Lung (tissue), 11 donors: ENCODE measurements at regions not wholly inside any gene's neighbourhood (a gene's known extent, or its start where the extent isn't known, plus 50 kb on each side); places are given as distances from the start of the nearest gene placed in this dataset.

Experiments
- ATAC-seq: fragments of 200-7000 bp; cut with Tn5 transposase; one replicate; pipeline ENCODE4 v1.9.1; 2020; ENCODE audit warnings: moderate number of reproducible peaks; ENCODE audit not compliant: insufficient read depth, low FRiP score
- DNase-seq, 3 donors: peaks; one replicate each; pipeline ENCODE4 v3.0.0-alpha.2; 2013 to 2017
- H3K27ac ChIP-seq, 2 donors: one replicate each; pipeline ENCODE4 v1.5.1; 2013; ENCODE audit warnings: mild to moderate bottlenecking in 2 of 2, moderate library complexity in 2 of 2, control low read depth in 1 of 2, inconsistent platforms in 1 of 2, low read depth in 1 of 2, low read length in 1 of 2
- H3K27me3 ChIP-seq, 3 donors: one replicate each; pipeline ENCODE4 v1.5.1; 2013; ENCODE audit warnings: low read length in 2 of 3; ENCODE audit not compliant: control insufficient read depth in 3 of 3, insufficient read depth in 3 of 3
- H3K36me3 ChIP-seq, 4 donors: one replicate each; pipeline ENCODE4 v1.5.1; 2013; ENCODE audit warnings: low read length in 4 of 4, mild to moderate bottlenecking in 1 of 4, moderate library complexity in 1 of 4; ENCODE audit not compliant: control insufficient read depth in 4 of 4, insufficient read depth in 4 of 4
- H3K4me1 ChIP-seq, 5 donors: one replicate each; pipeline ENCODE4 v1.5.1; 2013; ENCODE audit warnings: low read length in 5 of 5, mild to moderate bottlenecking in 2 of 5, moderate library complexity in 1 of 5; ENCODE audit not compliant: control insufficient read depth in 5 of 5, insufficient read depth in 5 of 5
- H3K4me3 ChIP-seq: one replicate; pipeline ENCODE4 v1.5.1; 2013; ENCODE audit warnings: mild to moderate bottlenecking, control low read depth, moderate library complexity
- H3K9ac ChIP-seq, 2 donors: one replicate each; pipeline ENCODE4 v1.5.1; 2013; ENCODE audit warnings: low read length in 2 of 2, control low read depth in 1 of 2; ENCODE audit not compliant: insufficient read depth in 1 of 2
- H3K9me3 ChIP-seq, 4 donors: one replicate each; pipeline ENCODE4 v1.5.1; 2013; ENCODE audit warnings: low read length in 3 of 4, mild to moderate bottlenecking in 1 of 4, moderate library complexity in 1 of 4; ENCODE audit not compliant: control insufficient read depth in 4 of 4, insufficient read depth in 3 of 4
- CTCF ChIP-seq: IDR thresholded peaks from 2 replicates; pipeline ENCODE4 v1.5.1; 2012; ENCODE audit warnings: mild to moderate bottlenecking; ENCODE audit errors: control extremely low read depth, extremely low read depth
- WGBS, 2 donors: extraction: QIAGEN DNeasy Blood & Tissue Kit; methylation state at CpG; one replicate each; pipeline ENCODE4 v1.1.7; 2013; 5-methylcytosine and 5-hydroxymethylcytosine counted together
- donor health status: control.
- donor health status: control.
- donor health status: Bipolar disorder and iron deficiency.
- donor health status: healthy.
- donor health status: DM: yes; HTN: yes; CAD: no.

DNA sequence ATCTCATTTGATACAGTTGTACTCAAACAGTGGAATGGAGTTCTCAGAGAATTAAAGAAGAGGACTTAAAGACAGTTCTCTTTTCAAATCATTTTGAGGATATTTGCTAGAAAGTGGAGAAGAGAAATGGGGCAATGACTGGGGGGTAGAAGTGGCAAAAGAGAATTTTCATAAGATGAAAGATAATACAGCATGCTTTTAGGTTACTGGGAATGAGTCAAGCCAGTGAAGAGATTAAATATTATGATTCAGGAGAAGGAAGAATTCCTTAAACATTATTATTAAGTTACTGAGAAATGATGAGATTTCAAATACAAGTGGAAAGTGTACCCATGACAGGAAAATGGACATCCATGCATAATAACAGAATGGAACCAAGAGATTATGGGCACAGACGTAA, 219.0 kb upstream of the DKK2 start:
- DNase-seq (no peak), ATAC-seq (no peak)
- no peaks in the 10 kb centered on the region for H3K9me3 ChIP-seq
- no peak overlapping the region for H3K4me3 ChIP-seq
- no peaks in the 10 kb centered on the region for H3K36me3 ChIP-seq
- H3K27ac ChIP-seq, result no peak overlapping the region
- no peak overlapping the region for H3K9ac ChIP-seq
- no peak for TF ChIP-seq CTCF
- 78 to 86% methylated on average over 1 of the region's 1 CpG for WGBS, 2 donors
- H3K4me1 ChIP-seq, result no peaks in the 10 kb centered on the region
- no peaks in the 10 kb centered on the region for H3K27me3 ChIP-seq

- no peaks in the 10 kb centered on the region for H3K9me3 ChIP-seq
- H3K36me3 ChIP-seq, result no peaks in the 10 kb centered on the region
- WGBS, 2 donors, result 85 to 91% methylated on average over 3 of the region's 3 CpGs
- H3K4me1 ChIP-seq, result no peaks in the 10 kb centered on the region
- H3K27me3 ChIP-seq, result no peaks in the 10 kb centered on the region
- H3K9ac ChIP-seq, result no peak overlapping the region
- ATAC-seq (no peak), DNase-seq (no peak)
- H3K4me3 ChIP-seq, result no peak overlapping the region
- no peak overlapping the region for H3K27ac ChIP-seq
- no peak for TF ChIP-seq CTCF
Observed at GRCh38 chr4:107253579-107254068, 217.5 kb upstream of the DKK2 start.

DNA sequence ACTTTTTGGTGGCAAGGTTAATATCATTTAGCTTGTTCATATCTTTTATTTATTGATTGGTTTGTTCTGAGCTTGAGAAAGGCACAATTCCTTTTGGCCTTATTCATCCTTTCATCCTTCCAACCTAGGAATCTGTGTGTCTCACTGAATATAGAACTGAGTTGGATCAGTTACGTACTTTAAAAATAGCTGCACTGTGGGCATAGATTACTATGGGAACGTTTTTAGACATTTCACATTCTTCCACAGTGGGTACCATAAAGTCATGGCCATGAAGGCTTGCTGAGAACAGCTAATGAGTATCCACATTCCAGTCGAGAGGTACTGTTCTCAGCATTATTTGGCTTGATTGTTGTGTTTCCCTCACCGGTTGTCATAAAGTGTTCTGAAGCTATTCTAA, 217.0 kb upstream of the DKK2 start:
- H3K4me3 ChIP-seq, result no peak overlapping the region
- no peaks in the 10 kb centered on the region for H3K27me3 ChIP-seq
- H3K4me1 ChIP-seq, result no peaks in the 10 kb centered on the region
- 74 to 82% methylated on average over 4 of the region's 4 CpGs for WGBS, 2 donors
- no peak overlapping the region for H3K9ac ChIP-seq
- ATAC-seq (no peak), DNase-seq (no peak)
- no peaks in the 10 kb centered on the region for H3K36me3 ChIP-seq
- no peaks in the 10 kb centered on the region for H3K9me3 ChIP-seq
- H3K27ac ChIP-seq, result no peak overlapping the region
- no peak for TF ChIP-seq CTCF

DNA sequence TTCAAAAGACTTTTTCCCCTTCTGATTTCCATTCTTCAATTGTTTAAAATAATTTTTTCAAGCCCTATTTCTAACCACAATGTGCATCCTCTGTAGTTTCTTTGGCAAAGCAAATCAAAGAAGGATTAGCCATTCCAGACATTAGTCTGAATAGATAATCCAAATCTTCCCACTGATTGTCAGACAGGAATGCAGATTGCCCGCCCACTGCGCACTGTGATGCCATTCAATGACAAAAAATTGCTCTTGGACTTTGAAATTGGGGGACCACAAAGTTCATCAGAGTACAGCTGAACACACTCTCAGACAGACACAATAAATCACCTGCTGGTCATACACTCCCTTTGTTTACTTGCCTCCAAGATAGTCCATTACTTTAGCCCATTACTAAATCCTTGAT, 216.5 kb upstream of the DKK2 start:
- WGBS, 2 donors, result 88 to 92% methylated on average over 2 of the region's 2 CpGs
- no peak for TF ChIP-seq CTCF
- Histone ChIP-seq H3K9me3 (no peaks in the 10 kb centered on the region), H3K4me1 (no peaks in the 10 kb centered on the region), H3K27me3 (no peaks in the 10 kb centered on the region), H3K9ac (no peak overlapping the region), H3K27ac (no peak overlapping the region), H3K36me3 (no peaks in the 10 kb centered on the region), H3K4me3 (no peak overlapping the region)
- ATAC-seq (no peak), DNase-seq (no peak)
